HAP-1 (cell line): ENCODE measurements at regions not wholly inside any gene's neighbourhood (a gene's known extent, or its start where the extent isn't known, plus 50 kb on each side); places are given as distances from the start of the nearest gene placed in this dataset.
"Not testable (repeated sequence)": the region's sequence is repeated elsewhere in the genome, so short reads cannot be mapped to it uniquely, and the experiment has no call there.

Source experiments
- DNase-seq, 2 experiments: peaks; one replicate each; pipeline ENCODE4 v3.0.0-alpha.2; 2016 to 2020; ENCODE audit warnings: low spot score in 2 of 2
- H3K27me3 ChIP-seq: fragments of 250-450 bp; sonication (Bioruptor Pico); 2 replicates; pipeline ENCODE4 v1.5.1; 2020; ENCODE audit warnings: low read depth, mild to moderate bottlenecking, moderate library complexity
- H3K36me3 ChIP-seq: fragments of 250-450 bp; sonication (Bioruptor Pico); replicated peaks from 2 replicates; pipeline ENCODE4 v1.5.1; 2020; ENCODE audit warnings: mild to moderate bottlenecking
- H3K4me1 ChIP-seq: fragments of 250-450 bp; sonication (Bioruptor Pico); 2 replicates; pipeline ENCODE4 v1.5.1; 2020; ENCODE audit warnings: mild to moderate bottlenecking
- H3K4me3 ChIP-seq: fragments of 250-450 bp; sonication (Bioruptor Pico); 2 replicates; pipeline ENCODE4 v1.5.1; 2020; ENCODE audit warnings: mild to moderate bottlenecking, moderate library complexity
- H3K9me3 ChIP-seq: fragments of 250-450 bp; sonication (Bioruptor Pico); 2 replicates; pipeline ENCODE4 v1.5.1; 2020; ENCODE audit warnings: mild to moderate bottlenecking, moderate library complexity
- in situ Hi-C: fragments of 300-500 bp; cut with MboI; formaldehyde crosslinking; loops from 3 replicates; pipeline ENCODE4 v1.14.3; 2020; ENCODE audit warnings: low sequenced_read_pairs, inconsistent platforms, mixed read lengths

DNA sequence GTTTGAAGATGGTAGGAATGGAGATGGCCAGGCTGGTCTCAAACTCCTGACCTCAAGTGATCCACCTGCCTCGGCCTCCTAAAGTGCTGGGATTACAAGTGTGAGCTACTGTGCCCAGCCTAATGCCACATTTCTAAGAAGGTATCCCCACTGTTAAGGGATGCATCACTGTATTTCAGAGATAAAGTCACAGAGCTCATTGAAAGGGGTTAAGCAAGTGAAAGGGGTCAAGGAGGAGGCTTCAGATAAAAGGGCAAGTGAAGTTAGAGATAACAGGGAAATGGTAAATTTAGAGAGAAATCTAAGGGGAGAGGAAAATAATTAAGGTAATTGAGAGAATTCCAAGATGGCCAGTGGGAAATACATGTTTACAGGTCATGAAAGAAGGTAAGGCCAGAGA lies 93.0 kb upstream of the SP4 start:
- no peak overlapping the region for H3K4me3 ChIP-seq
- H3K4me1 ChIP-seq = no peaks in the 10 kb centered on the region
- no peaks in the 10 kb centered on the region for H3K27me3 ChIP-seq
- DNase-seq = no peak
- in situ Hi-C loops = no loop called here
- no peaks in the 10 kb centered on the region for H3K36me3 ChIP-seq
- no peaks in the 10 kb centered on the region for H3K9me3 ChIP-seq

- no peaks in the 10 kb centered on the region for H3K4me1 ChIP-seq
- no peaks in the 10 kb centered on the region for H3K27me3 ChIP-seq
- DNase-seq = no peak
- H3K4me3 ChIP-seq = no peak overlapping the region
- H3K9me3 ChIP-seq = no peaks in the 10 kb centered on the region
- in situ Hi-C loops = no loop called here
- H3K36me3 ChIP-seq = no peaks in the 10 kb centered on the region
These were observed 91.1 kb upstream of the SP4 start for GRCh38 chr7:21336743-21337142.

DNA sequence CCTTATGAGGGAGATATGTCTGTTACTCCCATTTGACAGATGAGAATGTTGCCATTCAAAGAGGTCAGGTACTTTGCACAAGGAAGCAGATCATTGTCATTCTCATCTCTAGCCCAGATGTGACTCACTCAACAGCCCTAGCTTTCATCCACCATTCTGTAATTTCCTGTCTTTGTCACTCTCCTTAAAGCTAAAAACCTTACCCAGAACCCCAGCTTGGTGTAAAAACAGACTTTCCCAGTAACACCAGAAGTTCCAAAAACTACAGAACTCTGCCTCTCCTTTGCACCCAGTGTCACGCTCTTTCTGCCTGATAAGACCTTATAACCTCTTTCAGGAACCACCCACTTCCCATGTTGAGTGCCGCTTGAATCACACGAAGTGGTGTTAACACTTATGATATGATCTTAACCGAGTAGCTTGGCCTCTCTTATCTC lies 89.1 kb upstream of the SP4 start:
- no peak overlapping the region for H3K4me3 ChIP-seq
- H3K27me3 ChIP-seq = no peaks in the 10 kb centered on the region
- H3K9me3 ChIP-seq = no peaks in the 10 kb centered on the region
- DNase-seq = no peak
- in situ Hi-C loops = no loop called here
- no peaks in the 10 kb centered on the region for H3K36me3 ChIP-seq
- H3K4me1 ChIP-seq = no peaks in the 10 kb centered on the region

DNA sequence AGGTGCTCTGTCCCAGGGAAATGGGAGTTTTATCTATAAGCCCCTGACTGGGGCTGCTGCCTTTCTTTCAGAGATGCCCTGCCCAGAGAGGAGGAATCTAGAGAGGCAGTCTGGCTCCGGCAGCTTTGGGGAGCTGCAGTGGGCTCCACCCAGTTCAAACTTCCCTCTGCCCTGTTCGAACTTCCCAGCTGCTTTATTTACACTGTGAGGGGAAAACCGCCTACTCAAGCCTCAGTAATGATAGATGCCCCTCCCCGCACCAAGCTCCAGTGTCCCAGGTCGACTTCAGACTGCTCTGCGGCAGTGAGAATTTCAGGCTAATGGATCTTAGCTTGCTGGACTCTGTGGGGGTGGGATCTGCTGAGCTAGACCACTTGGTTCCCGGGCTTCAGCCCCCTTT lies 83.0 kb upstream of the SP4 start:
- H3K36me3 ChIP-seq, in situ Hi-C loops, H3K4me1 ChIP-seq, H3K27me3 ChIP-seq, H3K4me3 ChIP-seq, H3K9me3 ChIP-seq, DNase-seq: not testable (repeated sequence)

DNA sequence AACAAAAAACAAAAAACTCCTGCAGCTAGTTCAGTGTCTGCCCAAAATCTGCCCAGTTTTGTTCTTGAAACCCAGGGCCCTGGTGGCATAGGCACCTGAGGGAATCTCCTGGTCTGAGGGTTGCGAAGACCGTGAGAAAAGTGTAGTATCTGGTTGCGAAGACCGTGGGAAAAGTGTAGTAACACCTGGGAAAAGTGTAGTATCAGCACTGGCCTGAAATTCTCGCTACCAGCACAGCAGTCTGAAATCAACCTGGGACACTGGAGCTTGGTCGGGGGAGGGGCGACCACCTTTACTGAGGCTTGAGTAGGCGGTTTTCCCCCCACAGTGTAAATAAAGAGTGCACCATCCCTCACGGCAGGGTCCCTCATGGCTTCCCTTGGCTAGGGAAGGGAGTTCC lies 82.5 kb upstream of the SP4 start:
- no peaks in the 10 kb centered on the region for H3K9me3 ChIP-seq
- DNase-seq = no peak
- in situ Hi-C loops = no loop called here

GRCh38 chr7:21346297-21346696 lies 81.6 kb upstream of the SP4 start:
- Histone ChIP-seq H3K4me1 (no peaks in the 10 kb centered on the region), H3K9me3 (no peaks in the 10 kb centered on the region), H3K36me3 (no peaks in the 10 kb centered on the region), H3K27me3 (no peaks in the 10 kb centered on the region), H3K4me3 (no peak overlapping the region)
- in situ Hi-C loops = no loop called here
- DNase-seq = no peak

More for the DNA sequence above, 82.5 kb upstream of the SP4 start:
- Histone ChIP-seq H3K27me3 (no peaks in the 10 kb centered on the region), H3K4me1 (no peaks in the 10 kb centered on the region), H3K4me3 (no peak overlapping the region), H3K36me3 (no peaks in the 10 kb centered on the region)

DNA sequence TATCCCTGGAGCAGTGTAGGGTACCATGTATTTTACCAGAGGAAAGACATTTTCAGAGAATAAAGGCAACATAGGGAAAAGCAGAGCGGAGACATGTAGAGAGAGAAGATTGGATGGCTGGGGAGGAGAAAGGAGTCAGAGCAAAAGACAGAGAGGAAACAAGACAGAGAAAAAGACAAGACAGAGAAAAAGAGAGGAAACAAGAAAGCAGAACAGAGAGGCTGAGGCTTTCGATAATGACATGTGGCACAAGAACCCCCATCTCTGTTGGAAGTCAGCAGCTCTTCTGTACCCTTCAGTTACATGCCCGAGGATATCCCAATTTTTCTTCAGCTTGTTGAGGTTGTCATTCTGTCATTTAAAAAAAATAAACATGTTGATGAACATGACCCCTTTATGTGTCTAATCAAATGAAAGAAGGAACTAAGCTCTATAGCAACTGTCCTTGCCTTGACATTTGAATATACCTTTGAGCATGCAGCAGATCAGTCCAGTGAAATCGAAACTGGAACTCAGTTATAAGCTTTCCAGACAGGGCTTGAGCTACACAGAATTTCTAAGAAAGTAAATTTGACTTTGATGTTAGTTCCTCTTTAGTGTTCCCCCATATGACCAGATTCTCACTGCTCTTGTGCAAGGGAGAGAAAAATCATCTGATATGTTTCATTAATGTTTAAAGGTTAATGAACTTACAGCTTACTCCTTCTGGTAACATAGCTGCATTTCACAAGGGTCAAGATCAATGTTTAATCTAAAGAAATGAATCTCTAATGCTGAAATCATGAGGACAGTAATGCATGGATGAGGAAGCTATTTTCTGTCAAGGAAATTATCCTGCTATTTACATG lies 75.1 kb upstream of the SP4 start:
- Histone ChIP-seq H3K4me1 (no peaks in the 10 kb centered on the region), H3K4me3 (no peak overlapping the region), H3K36me3 (no peaks in the 10 kb centered on the region), H3K9me3 (no peaks in the 10 kb centered on the region), H3K27me3 (0 out of 2 replicates have a peak, but pooled peaks cover 2% of the 10 kb centered on the region)
- no peak for DNase-seq
- in situ Hi-C loops = no loop called here

- H3K4me1 ChIP-seq = no peaks in the 10 kb centered on the region
- in situ Hi-C loops = no loop called here
- DNase-seq = no peak
- H3K27me3 ChIP-seq = 0 out of 2 replicates have a peak, but pooled peaks cover 2% of the 10 kb centered on the region
- H3K36me3 ChIP-seq = no peaks in the 10 kb centered on the region
- H3K9me3 ChIP-seq = no peaks in the 10 kb centered on the region
- no peak overlapping the region for H3K4me3 ChIP-seq
These were observed 74.5 kb upstream of the SP4 start for GRCh38 chr7:21353388-21353780.

DNA sequence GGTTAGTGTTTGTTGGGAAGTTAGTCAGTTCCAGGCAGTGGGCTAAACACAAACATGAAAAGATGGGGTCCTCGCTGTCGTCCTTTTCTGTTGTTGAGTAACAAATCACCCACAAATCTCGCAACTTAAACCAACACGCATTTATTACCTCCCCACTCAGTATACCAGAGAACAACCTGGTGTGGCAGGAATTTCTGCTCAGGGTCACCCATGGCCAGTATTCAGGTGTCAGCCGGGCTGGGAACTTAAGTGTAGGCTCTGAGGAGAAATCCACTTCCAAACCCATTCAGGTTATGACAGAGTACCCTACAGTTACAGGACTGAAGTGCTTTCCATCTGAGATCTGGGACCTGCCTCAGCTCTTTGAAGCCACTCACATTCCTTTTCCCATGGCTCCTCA lies 73.6 kb upstream of the SP4 start:
- no peaks in the 10 kb centered on the region for H3K36me3 ChIP-seq
- in situ Hi-C loops = no loop called here
- H3K9me3 ChIP-seq = no peaks in the 10 kb centered on the region
- H3K4me3 ChIP-seq = no peak overlapping the region
- no peaks in the 10 kb centered on the region for H3K4me1 ChIP-seq
- no peak for DNase-seq
- 0 out of 2 replicates have a peak, but pooled peaks cover 2% of the 10 kb centered on the region for H3K27me3 ChIP-seq

- H3K27me3 ChIP-seq = 0 out of 2 replicates have a peak, but pooled peaks cover 2% of the 10 kb centered on the region
- H3K36me3 ChIP-seq = no peaks in the 10 kb centered on the region
- H3K9me3 ChIP-seq = no peaks in the 10 kb centered on the region
- no peaks in the 10 kb centered on the region for H3K4me1 ChIP-seq
- no peak for DNase-seq
- H3K4me3 ChIP-seq = no peak overlapping the region
- in situ Hi-C loops = no loop called here
These were observed 72.4 kb upstream of the SP4 start for GRCh38 chr7:21355406-21355874.

- Histone ChIP-seq H3K4me1 (no peaks in the 10 kb centered on the region), H3K36me3 (no peaks in the 10 kb centered on the region)
- in situ Hi-C loops = no loop called here
These were observed 71.3 kb upstream of the SP4 start for GRCh38 chr7:21356616-21357015.

GRCh38 chr7:21357151-21358097 lies 70.5 kb upstream of the SP4 start:
- Histone ChIP-seq H3K36me3 (no peaks in the 10 kb centered on the region), H3K4me1 (no peaks in the 10 kb centered on the region), H3K27me3 (0 out of 2 replicates have a peak, but pooled peaks cover 2% of the 10 kb centered on the region), H3K4me3 (no peak overlapping the region), H3K9me3 (no peaks in the 10 kb centered on the region)
- no peak for DNase-seq
- in situ Hi-C loops = no loop called here

More at GRCh38 chr7:21356616-21357015, 71.3 kb upstream of the SP4 start:
- no peak for DNase-seq
- Histone ChIP-seq H3K9me3 (no peaks in the 10 kb centered on the region), H3K4me3 (no peak overlapping the region), H3K27me3 (0 out of 2 replicates have a peak, but pooled peaks cover 2% of the 10 kb centered on the region)

DNA sequence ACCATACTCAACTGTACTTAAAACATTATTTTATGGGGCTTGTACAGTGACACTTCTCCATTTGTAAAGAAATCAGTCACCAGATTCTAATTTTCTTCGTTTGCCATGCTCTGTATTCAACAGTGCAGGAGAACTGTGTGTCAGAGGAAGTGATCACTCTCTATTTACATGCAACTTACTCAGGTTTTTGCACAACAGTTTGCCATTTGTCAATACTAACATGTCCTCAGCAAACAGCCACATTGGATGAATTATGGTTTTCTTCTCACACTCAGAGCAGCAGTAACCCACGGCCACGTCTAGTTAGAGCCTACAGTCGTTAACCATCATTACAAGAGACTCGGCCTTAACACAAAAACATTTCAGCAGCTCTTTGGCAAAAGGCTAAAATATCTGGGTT lies 69.2 kb upstream of the SP4 start:
- no peaks in the 10 kb centered on the region for H3K9me3 ChIP-seq
- 0 out of 2 replicates have a peak, but pooled peaks cover 2% of the 10 kb centered on the region for H3K27me3 ChIP-seq
- in situ Hi-C loops = no loop called here
- no peak overlapping the region for H3K4me3 ChIP-seq
- no peaks in the 10 kb centered on the region for H3K36me3 ChIP-seq
- no peak for DNase-seq
- H3K4me1 ChIP-seq = no peaks in the 10 kb centered on the region

DNA sequence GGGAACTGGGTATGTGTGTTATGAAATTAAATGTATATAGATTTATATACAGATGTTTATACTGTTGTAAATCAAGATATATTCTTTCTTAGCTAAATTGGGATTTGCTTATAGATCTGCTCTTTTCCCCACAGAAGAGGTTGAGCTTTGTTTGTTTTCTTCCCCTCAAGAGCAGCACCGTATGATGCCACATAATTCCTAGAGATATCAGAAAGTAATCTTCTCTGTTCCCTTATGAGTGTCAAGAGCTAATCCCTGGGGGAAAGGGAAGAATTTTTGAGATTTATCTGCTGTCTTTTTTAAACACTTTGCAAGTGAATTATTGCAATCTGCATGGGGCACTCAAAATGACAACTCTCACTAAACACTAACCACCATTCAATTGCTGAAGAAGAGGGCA lies 68.7 kb upstream of the SP4 start:
- Histone ChIP-seq H3K4me3 (no peak overlapping the region), H3K27me3 (0 out of 2 replicates have a peak, but pooled peaks cover 1% of the 10 kb centered on the region), H3K4me1 (no peaks in the 10 kb centered on the region), H3K9me3 (no peaks in the 10 kb centered on the region), H3K36me3 (no peaks in the 10 kb centered on the region)
- in situ Hi-C loops = no loop called here
- no peak for DNase-seq
